WTC11 (cell line): ENCODE measurements at regions not wholly inside any gene's neighbourhood (a gene's known extent, or its start where the extent isn't known, plus 50 kb on each side); places are given as distances from the start of the nearest gene placed in this dataset.

ENCODE experiments used
- AFF4 ChIP-seq: sonication (generic); formaldehyde crosslinking; IDR thresholded peaks from 2 replicates; pipeline ENCODE4 v1.8.1; 2023; ENCODE audit warnings: mild to moderate bottlenecking, missing genetic modification reagents, borderline replicate concordance
- CREB1 ChIP-seq: sonication (generic); formaldehyde crosslinking; IDR thresholded peaks from 2 replicates; pipeline ENCODE4 v1.8.0; 2023; ENCODE audit warnings: mild to moderate bottlenecking, missing genetic modification reagents
- CREM ChIP-seq: sonication (generic); formaldehyde crosslinking; IDR thresholded peaks from 2 replicates; pipeline ENCODE4 v1.8.1; 2022; ENCODE audit warnings: mild to moderate bottlenecking, missing genetic modification reagents, moderate library complexity
- CTCF ChIP-seq: fragments of 200-600 bp; IDR thresholded peaks from 2 replicates; pipeline ENCODE4 v1.8.0; 2022; ENCODE audit warnings: antibody characterized with exemption
- E2F5 ChIP-seq: sonication (generic); formaldehyde crosslinking; IDR thresholded peaks from 2 replicates; pipeline ENCODE4 v1.8.1; 2022; ENCODE audit warnings: mild to moderate bottlenecking, moderate library complexity, missing genetic modification reagents
- ETV6 ChIP-seq: sonication (generic); formaldehyde crosslinking; IDR thresholded peaks from 2 replicates; pipeline ENCODE4 v1.8.1; 2022; ENCODE audit warnings: mild to moderate bottlenecking, missing genetic modification reagents
- NR1H2 ChIP-seq: sonication (generic); formaldehyde crosslinking; IDR thresholded peaks from 2 replicates; pipeline ENCODE4 v1.9.0; 2021; ENCODE audit warnings: mild to moderate bottlenecking, moderate library complexity, missing genetic modification reagents
- TF ChIP-seq, protein P1 (sequence below): sonication (generic); formaldehyde crosslinking; IDR thresholded peaks from 2 replicates; pipeline ENCODE4 v1.8.0; 2023; ENCODE audit warnings: missing genetic modification reagents
- TF ChIP-seq, protein P2 (sequence below): sonication (generic); formaldehyde crosslinking; conservative IDR thresholded peaks from 2 replicates; pipeline ENCODE4 v1.8.1; 2022; ENCODE audit warnings: mild to moderate bottlenecking, missing genetic modification reagents
- TF ChIP-seq, protein P3 (sequence below): sonication (generic); formaldehyde crosslinking; IDR thresholded peaks from 2 replicates; pipeline ENCODE4 v1.8.1; 2023; ENCODE audit warnings: mild to moderate bottlenecking, missing genetic modification reagents, moderate library complexity
- TF ChIP-seq, protein P4 (sequence below): sonication (generic); formaldehyde crosslinking; IDR thresholded peaks from 2 replicates; pipeline ENCODE4 v1.8.1; 2023; ENCODE audit warnings: mild to moderate bottlenecking, missing genetic modification reagents
- TF ChIP-seq, protein P5 (sequence below): sonication (generic); formaldehyde crosslinking; IDR thresholded peaks from 2 replicates; pipeline ENCODE4 v1.8.0; 2023; ENCODE audit warnings: mild to moderate bottlenecking, missing genetic modification reagents

- TF ChIP-seq AFF4 (CRISPR knock-in tag) (no peak), CTCF (no peak), ETV6 (CRISPR knock-in tag) (no peak), CREM (CRISPR knock-in tag) (no peak), NR1H2 (no peak), E2F5 (CRISPR knock-in tag) (no peak), CREB1 (CRISPR knock-in tag) (no peak)
- TF ChIP-seq, protein P1, sequence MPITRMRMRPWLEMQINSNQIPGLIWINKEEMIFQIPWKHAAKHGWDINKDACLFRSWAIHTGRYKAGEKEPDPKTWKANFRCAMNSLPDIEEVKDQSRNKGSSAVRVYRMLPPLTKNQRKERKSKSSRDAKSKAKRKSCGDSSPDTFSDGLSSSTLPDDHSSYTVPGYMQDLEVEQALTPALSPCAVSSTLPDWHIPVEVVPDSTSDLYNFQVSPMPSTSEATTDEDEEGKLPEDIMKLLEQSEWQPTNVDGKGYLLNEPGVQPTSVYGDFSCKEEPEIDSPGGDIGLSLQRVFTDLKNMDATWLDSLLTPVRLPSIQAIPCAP (CRISPR knock-in tag): no peak
- TF ChIP-seq, protein P2, sequence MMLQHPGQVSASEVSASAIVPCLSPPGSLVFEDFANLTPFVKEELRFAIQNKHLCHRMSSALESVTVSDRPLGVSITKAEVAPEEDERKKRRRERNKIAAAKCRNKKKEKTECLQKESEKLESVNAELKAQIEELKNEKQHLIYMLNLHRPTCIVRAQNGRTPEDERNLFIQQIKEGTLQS (CRISPR knock-in tag): no peak
- TF ChIP-seq, protein P3, sequence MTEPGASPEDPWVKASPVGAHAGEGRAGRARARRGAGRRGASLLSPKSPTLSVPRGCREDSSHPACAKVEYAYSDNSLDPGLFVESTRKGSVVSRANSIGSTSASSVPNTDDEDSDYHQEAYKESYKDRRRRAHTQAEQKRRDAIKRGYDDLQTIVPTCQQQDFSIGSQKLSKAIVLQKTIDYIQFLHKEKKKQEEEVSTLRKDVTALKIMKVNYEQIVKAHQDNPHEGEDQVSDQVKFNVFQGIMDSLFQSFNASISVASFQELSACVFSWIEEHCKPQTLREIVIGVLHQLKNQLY: no peak
- TF ChIP-seq, protein P4, sequence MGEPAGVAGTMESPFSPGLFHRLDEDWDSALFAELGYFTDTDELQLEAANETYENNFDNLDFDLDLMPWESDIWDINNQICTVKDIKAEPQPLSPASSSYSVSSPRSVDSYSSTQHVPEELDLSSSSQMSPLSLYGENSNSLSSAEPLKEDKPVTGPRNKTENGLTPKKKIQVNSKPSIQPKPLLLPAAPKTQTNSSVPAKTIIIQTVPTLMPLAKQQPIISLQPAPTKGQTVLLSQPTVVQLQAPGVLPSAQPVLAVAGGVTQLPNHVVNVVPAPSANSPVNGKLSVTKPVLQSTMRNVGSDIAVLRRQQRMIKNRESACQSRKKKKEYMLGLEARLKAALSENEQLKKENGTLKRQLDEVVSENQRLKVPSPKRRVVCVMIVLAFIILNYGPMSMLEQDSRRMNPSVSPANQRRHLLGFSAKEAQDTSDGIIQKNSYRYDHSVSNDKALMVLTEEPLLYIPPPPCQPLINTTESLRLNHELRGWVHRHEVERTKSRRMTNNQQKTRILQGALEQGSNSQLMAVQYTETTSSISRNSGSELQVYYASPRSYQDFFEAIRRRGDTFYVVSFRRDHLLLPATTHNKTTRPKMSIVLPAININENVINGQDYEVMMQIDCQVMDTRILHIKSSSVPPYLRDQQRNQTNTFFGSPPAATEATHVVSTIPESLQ (CRISPR knock-in tag): no peak
- TF ChIP-seq, protein P5, sequence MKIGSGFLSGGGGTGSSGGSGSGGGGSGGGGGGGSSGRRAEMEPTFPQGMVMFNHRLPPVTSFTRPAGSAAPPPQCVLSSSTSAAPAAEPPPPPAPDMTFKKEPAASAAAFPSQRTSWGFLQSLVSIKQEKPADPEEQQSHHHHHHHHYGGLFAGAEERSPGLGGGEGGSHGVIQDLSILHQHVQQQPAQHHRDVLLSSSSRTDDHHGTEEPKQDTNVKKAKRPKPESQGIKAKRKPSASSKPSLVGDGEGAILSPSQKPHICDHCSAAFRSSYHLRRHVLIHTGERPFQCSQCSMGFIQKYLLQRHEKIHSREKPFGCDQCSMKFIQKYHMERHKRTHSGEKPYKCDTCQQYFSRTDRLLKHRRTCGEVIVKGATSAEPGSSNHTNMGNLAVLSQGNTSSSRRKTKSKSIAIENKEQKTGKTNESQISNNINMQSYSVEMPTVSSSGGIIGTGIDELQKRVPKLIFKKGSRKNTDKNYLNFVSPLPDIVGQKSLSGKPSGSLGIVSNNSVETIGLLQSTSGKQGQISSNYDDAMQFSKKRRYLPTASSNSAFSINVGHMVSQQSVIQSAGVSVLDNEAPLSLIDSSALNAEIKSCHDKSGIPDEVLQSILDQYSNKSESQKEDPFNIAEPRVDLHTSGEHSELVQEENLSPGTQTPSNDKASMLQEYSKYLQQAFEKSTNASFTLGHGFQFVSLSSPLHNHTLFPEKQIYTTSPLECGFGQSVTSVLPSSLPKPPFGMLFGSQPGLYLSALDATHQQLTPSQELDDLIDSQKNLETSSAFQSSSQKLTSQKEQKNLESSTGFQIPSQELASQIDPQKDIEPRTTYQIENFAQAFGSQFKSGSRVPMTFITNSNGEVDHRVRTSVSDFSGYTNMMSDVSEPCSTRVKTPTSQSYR (CRISPR knock-in tag): no peak
These were observed 64.0 kb upstream of the SGK1 start for GRCh38 chr6:134381959-134382358.
